GM12872 (cell line): ENCODE measurements at regions not wholly inside any gene's neighbourhood (a gene's known extent, or its start where the extent isn't known, plus 50 kb on each side); places are given as distances from the start of the nearest gene placed in this dataset.

Experiments used
- TF ChIP-seq, protein P1 (sequence below): IDR thresholded peaks from 3 replicates; pipeline ENCODE4 v1.5.1; 2011; ENCODE audit warnings: low read depth, mild to moderate bottlenecking, low read length, moderate library complexity; ENCODE audit not compliant: insufficient read depth

DNA sequence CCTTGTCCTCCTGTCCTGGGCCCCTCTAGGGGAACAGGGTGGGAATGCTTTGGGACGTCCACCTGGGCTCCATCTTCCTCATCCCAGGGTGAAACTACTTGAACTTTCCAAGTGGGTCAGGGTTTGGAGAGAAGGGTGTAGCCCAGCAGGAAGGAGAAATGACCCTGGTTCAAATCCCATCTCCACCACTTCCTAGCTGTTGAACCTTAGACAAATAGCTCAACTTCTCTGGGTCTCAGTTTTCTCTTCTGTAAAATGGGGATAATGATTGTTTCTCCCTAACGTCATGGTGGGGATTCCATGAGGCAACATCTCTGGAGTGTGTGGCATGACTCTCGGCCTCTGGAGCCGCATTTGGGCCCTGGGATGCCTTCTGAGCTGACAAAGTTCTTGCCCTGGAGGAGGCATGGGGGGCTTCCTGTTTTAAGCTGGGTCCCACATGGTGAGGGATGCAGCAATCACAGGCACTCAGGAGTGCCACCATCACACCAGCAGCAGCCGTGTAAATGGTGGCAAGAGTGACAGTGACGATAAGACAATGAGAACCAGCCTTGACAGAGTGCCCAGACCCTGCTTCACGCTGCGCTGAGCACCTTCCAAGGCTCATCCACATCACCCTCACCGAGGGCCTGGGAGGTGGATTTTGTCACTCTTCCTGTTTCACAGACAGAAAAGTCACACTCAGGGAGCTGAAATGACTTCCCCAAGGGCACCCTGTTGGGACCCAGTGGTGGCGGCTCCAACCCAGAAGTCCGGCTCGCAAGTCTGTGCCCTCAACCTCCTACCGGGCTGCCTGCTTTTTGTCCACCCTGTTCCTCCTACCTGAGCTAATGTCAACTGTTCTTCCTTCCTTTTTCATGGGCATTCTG lies 69.5 kb upstream of the IER5L start:
- TF ChIP-seq, protein P1, sequence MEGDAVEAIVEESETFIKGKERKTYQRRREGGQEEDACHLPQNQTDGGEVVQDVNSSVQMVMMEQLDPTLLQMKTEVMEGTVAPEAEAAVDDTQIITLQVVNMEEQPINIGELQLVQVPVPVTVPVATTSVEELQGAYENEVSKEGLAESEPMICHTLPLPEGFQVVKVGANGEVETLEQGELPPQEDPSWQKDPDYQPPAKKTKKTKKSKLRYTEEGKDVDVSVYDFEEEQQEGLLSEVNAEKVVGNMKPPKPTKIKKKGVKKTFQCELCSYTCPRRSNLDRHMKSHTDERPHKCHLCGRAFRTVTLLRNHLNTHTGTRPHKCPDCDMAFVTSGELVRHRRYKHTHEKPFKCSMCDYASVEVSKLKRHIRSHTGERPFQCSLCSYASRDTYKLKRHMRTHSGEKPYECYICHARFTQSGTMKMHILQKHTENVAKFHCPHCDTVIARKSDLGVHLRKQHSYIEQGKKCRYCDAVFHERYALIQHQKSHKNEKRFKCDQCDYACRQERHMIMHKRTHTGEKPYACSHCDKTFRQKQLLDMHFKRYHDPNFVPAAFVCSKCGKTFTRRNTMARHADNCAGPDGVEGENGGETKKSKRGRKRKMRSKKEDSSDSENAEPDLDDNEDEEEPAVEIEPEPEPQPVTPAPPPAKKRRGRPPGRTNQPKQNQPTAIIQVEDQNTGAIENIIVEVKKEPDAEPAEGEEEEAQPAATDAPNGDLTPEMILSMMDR: no peak

DNA sequence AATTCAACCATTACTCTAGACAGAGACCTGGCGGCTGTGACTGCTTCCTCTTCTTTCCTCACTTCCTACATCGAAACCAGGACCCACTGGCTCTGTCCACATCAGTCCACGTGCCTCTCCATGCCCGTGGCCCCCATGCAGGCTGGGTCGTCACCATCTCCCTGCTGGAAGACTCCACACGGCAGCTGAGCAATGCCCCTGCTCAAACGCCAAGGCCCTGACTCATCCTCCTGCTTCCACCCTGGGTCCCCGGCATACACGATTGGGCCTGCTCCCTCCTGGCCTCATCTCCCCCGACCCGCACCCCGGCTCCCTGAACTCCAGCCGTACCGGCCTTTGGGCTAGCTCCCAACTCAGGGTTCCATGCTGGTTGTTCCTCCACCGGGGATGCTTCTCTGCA lies 67.2 kb upstream of the IER5L start:
- TF ChIP-seq, protein P1: no peak

DNA sequence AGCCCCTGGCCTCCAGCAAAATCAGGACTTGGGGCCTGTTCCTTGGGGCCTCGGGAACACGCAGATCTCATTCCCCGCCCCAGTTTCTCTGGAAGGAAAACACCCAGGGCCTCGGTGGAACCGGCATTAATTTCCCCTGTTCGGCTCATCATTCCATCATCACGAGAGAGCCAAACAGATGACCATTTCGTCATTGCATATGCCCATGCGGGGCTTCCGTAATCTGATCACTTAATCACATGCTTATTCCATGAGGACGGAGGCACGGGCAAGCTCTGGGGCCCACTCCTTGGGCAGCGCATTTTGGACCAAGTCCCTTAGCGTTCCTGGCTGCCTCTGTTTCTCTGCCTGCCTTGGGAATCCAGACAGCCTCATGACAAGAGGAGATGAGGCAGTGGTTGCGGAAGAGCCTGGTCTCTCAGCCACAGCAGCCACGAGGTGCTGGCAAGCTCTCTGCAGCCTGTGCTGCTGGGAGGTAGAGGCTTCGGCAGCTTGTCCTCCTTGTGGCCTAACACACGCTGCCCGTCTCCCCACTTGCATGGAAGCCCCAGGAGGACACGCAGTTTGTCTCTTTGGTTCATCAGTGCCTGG lies 65.0 kb upstream of the IER5L start:
- TF ChIP-seq, protein P1: no peak

DNA sequence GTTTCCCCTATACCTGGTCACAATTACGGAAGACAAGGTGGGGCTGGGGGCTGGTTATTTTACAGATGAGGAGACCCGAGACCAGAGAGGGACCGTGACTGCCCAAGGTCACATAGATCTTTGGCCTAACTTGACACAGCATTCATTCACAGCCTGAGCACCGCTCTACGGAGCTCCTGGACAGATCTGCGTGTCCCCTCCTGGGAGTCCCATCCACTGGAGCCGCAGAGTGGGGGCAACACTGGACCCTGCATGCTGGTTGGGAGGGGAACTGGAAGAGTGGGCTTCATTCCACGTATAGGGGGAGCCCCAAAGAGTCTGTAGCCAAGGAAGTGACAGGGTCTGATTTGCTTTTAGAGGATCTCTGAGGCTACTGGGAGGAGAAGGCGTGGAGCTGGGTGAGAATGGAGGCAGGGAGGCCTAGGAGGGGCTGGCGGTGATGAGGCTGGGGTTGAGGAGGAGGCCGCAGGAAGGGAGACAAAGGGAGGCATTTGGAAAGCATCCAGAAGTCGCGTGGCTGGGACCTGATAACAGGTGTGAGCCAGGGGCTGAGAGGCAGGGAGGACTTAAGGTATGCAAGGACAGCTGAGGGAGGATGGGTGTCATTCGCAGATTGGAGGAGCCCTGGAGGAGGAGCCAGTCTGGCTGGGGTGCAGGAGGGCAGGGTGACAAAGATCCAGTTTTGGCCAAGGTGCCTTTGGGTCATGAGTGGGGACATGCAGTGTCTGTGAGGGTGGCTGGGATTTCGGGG lies 64.3 kb upstream of the IER5L start:
- TF ChIP-seq, protein P1: no peak

DNA sequence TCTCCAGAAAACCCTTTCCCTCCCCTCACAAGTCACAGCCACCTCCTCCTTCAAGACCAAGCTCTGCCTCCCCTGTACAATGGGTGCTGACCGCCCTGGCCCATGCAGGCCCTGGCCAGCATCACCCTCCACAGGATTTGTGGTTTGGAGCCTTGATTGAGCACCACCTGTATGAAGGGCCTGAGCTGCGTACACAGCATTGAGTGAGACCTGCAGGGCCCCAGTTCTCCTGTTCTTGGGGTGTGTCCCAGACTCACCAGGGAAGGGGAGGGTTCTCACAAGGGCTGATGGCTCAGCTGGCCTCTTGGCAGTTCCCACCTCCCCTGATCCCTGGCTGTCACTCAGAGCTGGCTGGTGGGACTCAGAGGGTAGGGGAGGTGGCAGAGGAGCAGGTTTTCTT lies 63.7 kb upstream of the IER5L start:
- TF ChIP-seq, protein P1: no peak

DNA sequence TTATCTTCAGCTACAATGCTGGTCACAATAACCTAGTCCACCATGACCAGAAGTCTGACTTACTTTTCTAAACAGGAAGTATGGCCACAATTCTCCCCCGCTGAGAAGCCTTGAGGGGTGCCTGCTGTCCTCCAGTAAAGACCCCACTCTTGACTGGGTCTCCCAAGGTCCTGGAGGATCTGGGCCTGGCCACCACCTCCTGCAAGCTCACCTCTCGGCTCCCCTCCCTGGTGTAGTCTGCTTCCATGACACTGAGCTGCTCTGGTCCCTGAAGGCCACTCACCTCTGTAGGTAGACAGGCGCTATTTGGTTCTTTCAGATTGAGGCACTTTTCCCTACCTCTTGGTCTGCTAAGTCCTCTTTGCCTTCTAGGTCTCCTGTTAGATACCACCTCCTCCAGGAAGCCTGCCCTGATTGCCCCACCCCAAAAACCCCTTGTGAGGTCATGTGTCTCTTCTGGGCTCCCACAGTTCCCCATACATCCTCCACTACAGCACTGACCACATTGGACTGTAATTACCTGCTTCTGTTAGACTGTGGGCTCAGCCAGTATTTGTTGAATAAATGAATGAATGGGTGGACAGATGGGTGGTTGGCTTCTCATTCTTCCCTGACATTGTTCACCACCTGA lies 62.6 kb upstream of the IER5L start:
- TF ChIP-seq, protein P1: no peak
